Liver (tissue), 8 donors: ENCODE measurements at regions not wholly inside any gene's neighbourhood (a gene's known extent, or its start where the extent isn't known, plus 50 kb on each side); places are given as distances from the start of the nearest gene placed in this dataset.

ENCODE experiments used
- DNase-seq: peaks from one replicate; pipeline ENCODE4 v3.0.0-alpha.2; 2017; ENCODE audit warnings: low spot score
- H3K27ac ChIP-seq, 2 donors: one replicate each; pipeline ENCODE4 v1.7.0; 2013; ENCODE audit warnings: inconsistent platforms in 2 of 2, low read length in 2 of 2, control low read depth in 1 of 2, low read depth in 1 of 2, mild to moderate bottlenecking in 1 of 2
- H3K27me3 ChIP-seq, 4 donors: one replicate each; pipeline versions ENCODE4 v1.6.1 to v1.7.0; 2013; ENCODE audit warnings: low read length in 3 of 4, inconsistent platforms in 1 of 4, mild to moderate bottlenecking in 1 of 4, moderate library complexity in 1 of 4; ENCODE audit not compliant: control insufficient read depth in 4 of 4, insufficient read depth in 4 of 4
- H3K36me3 ChIP-seq, 4 donors: one replicate each; pipeline versions ENCODE4 v1.6.1 to v1.7.0; 2013; ENCODE audit warnings: low read length in 3 of 4, mild to moderate bottlenecking in 3 of 4, low read depth in 1 of 4, moderate library complexity in 1 of 4; ENCODE audit not compliant: control insufficient read depth in 4 of 4, insufficient read depth in 3 of 4
- H3K4me1 ChIP-seq, 4 donors: one replicate each; pipeline versions ENCODE4 v1.6.1 to v1.7.0; 2013; ENCODE audit warnings: low read length in 3 of 4, mild to moderate bottlenecking in 3 of 4, moderate library complexity in 1 of 4; ENCODE audit not compliant: control insufficient read depth in 4 of 4, insufficient read depth in 4 of 4
- H3K4me3 ChIP-seq, 3 donors: one replicate each; pipeline versions ENCODE4 v1.6.1 to v1.7.0; 2013; ENCODE audit warnings: low read length in 3 of 3, control low read depth in 1 of 3, low read depth in 1 of 3, mild to moderate bottlenecking in 1 of 3
- H3K9ac ChIP-seq, 2 donors: one replicate each; pipeline ENCODE4 v1.7.0; 2013; ENCODE audit warnings: low read length in 2 of 2, mild to moderate bottlenecking in 2 of 2, moderate library complexity in 2 of 2, control low read depth in 1 of 2, low read depth in 1 of 2
- H3K9me3 ChIP-seq, 4 donors: one replicate each; pipeline versions ENCODE4 v1.6.1 to v1.7.0; 2013; ENCODE audit warnings: low read length in 3 of 4; ENCODE audit not compliant: control insufficient read depth in 4 of 4
- ATF3 ChIP-seq: IDR thresholded peaks from 2 replicates; pipeline ENCODE4 v1.6.1; 2016; ENCODE audit warnings: antibody characterized with exemption
- CTCF ChIP-seq: fragments of 150-350 bp; IDR thresholded peaks from 2 replicates; pipeline ENCODE4 v1.5.1; 2017; ENCODE audit warnings: improper control_type of control experiment, low read depth, low read length; ENCODE audit not compliant: missing input control
- EGR1 ChIP-seq, 2 donors: IDR thresholded peaks; 2 replicates each; pipeline ENCODE4 v1.6.1; 2016 to 2018; ENCODE audit warnings: antibody characterized with exemption in 2 of 2, low read depth in 2 of 2
- FOXA1 ChIP-seq: IDR thresholded peaks from 2 replicates; pipeline ENCODE4 v1.6.1; 2016; ENCODE audit warnings: antibody characterized with exemption
- FOXA2 ChIP-seq: IDR thresholded peaks from 2 replicates; pipeline ENCODE4 v1.6.1; 2016; ENCODE audit warnings: antibody characterized with exemption
- GABPA ChIP-seq, 2 donors: IDR thresholded peaks in 1 of 2; conservative IDR thresholded peaks in 1 of 2; 2 replicates each; pipeline ENCODE4 v1.6.1; 2016; ENCODE audit warnings: antibody characterized with exemption in 2 of 2, mild to moderate bottlenecking in 1 of 2, moderate library complexity in 1 of 2
- HNF4A ChIP-seq, 2 donors: conservative IDR thresholded peaks; 2 replicates each; pipeline ENCODE4 v1.6.1; 2016; ENCODE audit warnings: antibody characterized with exemption in 2 of 2, mild to moderate bottlenecking in 2 of 2
- HNF4G ChIP-seq: IDR thresholded peaks from 2 replicates; pipeline ENCODE4 v1.6.1; 2016; ENCODE audit warnings: antibody characterized with exemption
- JUND ChIP-seq, 2 donors: IDR thresholded peaks; 2 replicates each; pipeline ENCODE4 v1.6.1; 2016; ENCODE audit warnings: antibody characterized with exemption in 2 of 2
- MAX ChIP-seq: IDR thresholded peaks from 2 replicates; pipeline ENCODE4 v1.6.1; 2016; ENCODE audit warnings: antibody characterized with exemption
- NR2F2 ChIP-seq: IDR thresholded peaks from 2 replicates; pipeline ENCODE4 v1.6.1; 2016; ENCODE audit warnings: antibody characterized with exemption
- REST ChIP-seq: IDR thresholded peaks from 2 replicates; pipeline ENCODE4 v1.6.1; 2016; ENCODE audit warnings: antibody characterized with exemption, mild to moderate bottlenecking
- RXRA ChIP-seq, 2 donors: IDR thresholded peaks; 2 replicates each; pipeline ENCODE4 v1.6.1; 2017 to 2018; ENCODE audit warnings: antibody characterized with exemption in 2 of 2, mild to moderate bottlenecking in 1 of 2
- SP1 ChIP-seq: IDR thresholded peaks from 2 replicates; pipeline ENCODE4 v1.6.1; 2018; ENCODE audit warnings: antibody characterized with exemption, mild to moderate bottlenecking
- TAF1 ChIP-seq: conservative IDR thresholded peaks from 2 replicates; pipeline ENCODE4 v1.6.1; 2016; ENCODE audit warnings: antibody characterized with exemption, mild to moderate bottlenecking
- YY1 ChIP-seq: IDR thresholded peaks from 2 replicates; pipeline ENCODE4 v1.6.1; 2016; ENCODE audit warnings: antibody characterized with exemption, mild to moderate bottlenecking
- ZBTB33 ChIP-seq: IDR thresholded peaks from 2 replicates; pipeline ENCODE4 v1.6.1; 2016; ENCODE audit warnings: antibody characterized with exemption
- WGBS: extraction: QIAGEN DNeasy Blood & Tissue Kit; methylation state at CpG from one replicate; pipeline ENCODE4 v1.1.7; 2013; 5-methylcytosine and 5-hydroxymethylcytosine counted together
- donor health status: healthy.
- donor health status: healthy.
- donor health status: healthy.
- donor health status: healthy.
- donor health status: healthy.

GRCh38 chr6:164200071-164200470, 785.6 kb downstream of the QKI start:
- Histone ChIP-seq H3K9me3 (no peaks in the 10 kb centered on the region), H3K9ac (no peak overlapping the region), H3K27me3 (peaks cover 0 to under 1% (median 0%) of the 10 kb centered on the region in 4 donors), H3K27ac (no peak overlapping the region), H3K4me1 (no peaks in the 10 kb centered on the region), H3K4me3 (no peak overlapping the region), H3K36me3 (no peaks in the 10 kb centered on the region)
- TF ChIP-seq ATF3 (no peak), TAF1 (no peak), CTCF (no peak), HNF4G (no peak), EGR1 (IDR thresholded peaks at IDR 0.05; ENCODE audit: low read depth in 2 of 2) (no peak), GABPA (IDR thresholded peaks at IDR 0.05 in 1 of 2, conservative IDR thresholded peaks at IDR 0.05 in 1 of 2) (no peak), FOXA1 (no peak), ZBTB33 (no peak), YY1 (no peak), SP1 (no peak), RXRA (IDR thresholded peaks at IDR 0.05) (no peak), NR2F2 (no peak), FOXA2 (no peak)
- 85% methylated on average over 1 of the region's 1 CpG for WGBS
- no peak for DNase-seq

- no peaks in the 10 kb centered on the region for H3K4me1 ChIP-seq
- H3K9me3 ChIP-seq: no peaks in the 10 kb centered on the region
- TF ChIP-seq TAF1 (no peak), NR2F2 (no peak), ZBTB33 (no peak), GABPA (IDR thresholded peaks at IDR 0.05 in 1 of 2, conservative IDR thresholded peaks at IDR 0.05 in 1 of 2) (no peak), EGR1 (IDR thresholded peaks at IDR 0.05; ENCODE audit: low read depth in 2 of 2) (no peak), FOXA1 (no peak), FOXA2 (no peak), JUND (IDR thresholded peaks at IDR 0.05) (no peak), SP1 (no peak), CTCF (no peak), HNF4G (no peak), REST (no peak), YY1 (no peak), ATF3 (no peak), HNF4A (conservative IDR thresholded peaks at IDR 0.05) (no peak), MAX (no peak), RXRA (IDR thresholded peaks at IDR 0.05) (no peak)
- H3K9ac ChIP-seq: no peak overlapping the region
- no peak overlapping the region for H3K27ac ChIP-seq
- H3K4me3 ChIP-seq: no peak overlapping the region
- H3K36me3 ChIP-seq: no peaks in the 10 kb centered on the region
- WGBS: 82% methylated on average over 1 of the region's 1 CpG
- peaks cover 0 to 2% (median 0%) of the 10 kb centered on the region in 4 donors for H3K27me3 ChIP-seq
- DNase-seq: no peak
Observed at GRCh38 chr6:164195942-164196281, 781.4 kb downstream of the QKI start.
